HepG2 (cell line): ENCODE measurements at regions not wholly inside any gene's neighbourhood (a gene's known extent, or its start where the extent isn't known, plus 50 kb on each side); places are given as distances from the start of the nearest gene placed in this dataset.

Experiments used
- ATAC-seq: fragments of 200-7000 bp; cut with Tn5 transposase; 3 replicates; pipeline ENCODE4 v1.9.1; 2020; ENCODE audit warnings: mild to moderate bottlenecking, moderate library complexity
- BruUV-seq: library from RNA; stranded (reverse); fragments of 400-500 nt; replicated peaks from 2 replicates; lab custom pipeline; 2021; lab: Mats Ljungman, UMichigan
- CTCF ChIA-PET: fragments of 300-600 bp; formaldehyde crosslinking; extraction: SDS; loops from one replicate; lab custom pipeline; 2021; ENCODE audit warnings: low total read pairs, inconsistent platforms, low intra/inter-chr PET ratio; lab: Yijun Ruan, JAX
- POLR2A ChIA-PET: fragments of 350-600 bp; sonication (Branson Sonifier 250); formaldehyde crosslinking; loops from one replicate; lab custom pipeline; 2020; ENCODE audit warnings: antibody characterized with exemption, inconsistent platforms; lab: Yijun Ruan, JAX
- DNase-seq: peaks from one replicate; pipeline ENCODE4 v3.0.0-alpha.2; 2015; ENCODE audit warnings: low spot score
- FAIRE-seq: peaks from 3 replicates; lab custom pipeline; 2011; peaks lifted over from hg19 to GRCh38; lab: Jason Lieb, UNC
- H2AFZ ChIP-seq: one replicate; pipeline ENCODE4 v1.6.1; 2011; ENCODE audit warnings: low read length, inconsistent platforms
- H3K27ac ChIP-seq: fragments of 300-600 bp; 3 replicates; pipeline ENCODE4 v1.8.0; 2011; ENCODE audit warnings: mixed run types, mild to moderate bottlenecking, mixed read lengths, low read length, inconsistent platforms; ENCODE audit not compliant: insufficient read depth; ENCODE audit errors: extremely low read length
- H3K27me3 ChIP-seq, 2 experiments: fragments of 200-600 bp in 1 of 2; 2 replicates in 1 of 2; 3 replicates in 1 of 2; pipeline versions ENCODE4 v1.6.0 to v1.8.0; 2011; ENCODE audit warnings: low read length in 2 of 2, mild to moderate bottlenecking in 2 of 2, moderate library complexity in 2 of 2, inconsistent platforms in 1 of 2; ENCODE audit not compliant: insufficient read depth in 2 of 2, control insufficient read depth in 1 of 2
- H3K36me3 ChIP-seq, 2 experiments: fragments of 200-600 bp in 1 of 2; replicated peaks in 1 of 2; 2 replicates in 1 of 2; 3 replicates in 1 of 2; pipeline versions ENCODE4 v1.5.1 to v1.8.0; 2011; ENCODE audit warnings: low read length in 2 of 2, inconsistent platforms in 1 of 2; ENCODE audit not compliant: insufficient read depth in 2 of 2, control insufficient read depth in 1 of 2
- H3K4me1 ChIP-seq: 2 replicates; pipeline ENCODE4 v1.5.1; 2012; ENCODE audit warnings: low read length, inconsistent platforms; ENCODE audit not compliant: insufficient read depth
- H3K4me2 ChIP-seq: 2 replicates; pipeline ENCODE4 v1.6.0; 2011; ENCODE audit warnings: low read depth, low read length, inconsistent platforms
- H3K4me3 ChIP-seq, 3 experiments: fragments of 200-600 bp in 1 of 3; sonication (generic), shearing (Covaris generic) in 1 of 3; replicated peaks in 1 of 3; 2 replicates each; pipeline ENCODE4 v1.5.1; 2011 to 2016; ENCODE audit warnings: low read length in 3 of 3, inconsistent platforms in 2 of 3, low read depth in 2 of 3, mild to moderate bottlenecking in 2 of 3, control low read depth in 1 of 3, mixed read lengths in 1 of 3; ENCODE audit not compliant: insufficient read depth in 1 of 3
- H3K79me2 ChIP-seq: one replicate; pipeline ENCODE4 v1.6.1; 2011; ENCODE audit warnings: low read length, inconsistent platforms; ENCODE audit not compliant: insufficient read depth
- H3K9ac ChIP-seq: 2 replicates; pipeline ENCODE4 v1.6.0; 2011; ENCODE audit warnings: mild to moderate bottlenecking, low read depth, low read length, inconsistent platforms; ENCODE audit not compliant: insufficient read depth
- H3K9me3 ChIP-seq: 2 replicates; pipeline ENCODE4 v1.5.1; 2012; ENCODE audit warnings: mild to moderate bottlenecking, low read length
- H4K20me1 ChIP-seq: 2 replicates; pipeline ENCODE4 v1.6.0; 2011; ENCODE audit warnings: inconsistent platforms, mild to moderate bottlenecking, low read length, moderate library complexity; ENCODE audit not compliant: insufficient read depth
- BRCA1 ChIP-seq: sonication (generic); formaldehyde crosslinking; IDR thresholded peaks from 2 replicates; pipeline ENCODE4 v1.4.0; 2020; ENCODE audit warnings: missing genetic modification reagents
- CCAR2 ChIP-seq: fragments of 200-400 bp; formaldehyde crosslinking; optimal IDR thresholded peaks from 2 replicates; pipeline ENCODE3; 2018; ENCODE audit warnings: low read depth, mild to moderate bottlenecking, low read length, moderate library complexity
- PRPF4 ChIP-seq: fragments of 200-400 bp; formaldehyde crosslinking; IDR thresholded peaks from 2 replicates; pipeline ENCODE4 v1.6.1; 2016; ENCODE audit warnings: low read length, low read depth; ENCODE audit not compliant: poor library complexity, severe bottlenecking
- RARA ChIP-seq: IDR thresholded peaks from 2 replicates; pipeline ENCODE4 v1.6.1; 2016; ENCODE audit warnings: missing genetic modification reagents, missing compliant biosample characterization
- SKIL ChIP-seq: sonication (generic); formaldehyde crosslinking; IDR thresholded peaks from 2 replicates; pipeline ENCODE4 v1.8.0; 2022; ENCODE audit warnings: missing genetic modification reagents, mild to moderate bottlenecking, moderate library complexity, borderline replicate concordance
- ZFP91 ChIP-seq: sonication (generic); formaldehyde crosslinking; IDR thresholded peaks from 2 replicates; pipeline ENCODE4 v1.9.0; 2022; ENCODE audit warnings: missing genetic modification reagents, mild to moderate bottlenecking, borderline replicate concordance
- ZNF407 ChIP-seq: sonication (generic); formaldehyde crosslinking; IDR thresholded peaks from one replicate; pipeline ENCODE4 v1.5.1; 2020; ENCODE audit warnings: mild to moderate bottlenecking, missing genetic modification reagents; ENCODE audit errors: not compliant biosample characterization
- ZNF766 ChIP-seq: sonication (generic); formaldehyde crosslinking; IDR thresholded peaks from 2 replicates; pipeline ENCODE4 v1.5.0; 2020; ENCODE audit warnings: missing genetic modification reagents, borderline replicate concordance
- WGBS: methylation state at CpG from one replicate; pipeline ENCODE4 v1.1.6; 2017; ENCODE audit warnings: low lambda C conversion rate; 5-methylcytosine and 5-hydroxymethylcytosine counted together
- in situ Hi-C: cut with HindIII; loops from 2 replicates; pipeline ENCODE4 v1.10.0; 2017; ENCODE audit warnings: low pct_unique_long_range_greater_than_20kb; ENCODE audit not compliant: extremely low pct_ligation_motif_present
- intact Hi-C: fragments of 100-400 bp; cut with micrococcal nuclease; formaldehyde crosslinking; loops from one replicate; pipeline ENCODE4 v1.10.0; 2022; ENCODE audit not compliant: unreplicated experiment
- TF ChIP-seq, protein P1 (sequence below): IDR thresholded peaks from 2 replicates; pipeline ENCODE4 v1.6.1; 2016; ENCODE audit warnings: missing compliant biosample characterization, missing genetic modification reagents, borderline replicate concordance
- TF ChIP-seq, protein P2 (sequence below): sonication (generic); formaldehyde crosslinking; IDR thresholded peaks from 2 replicates; pipeline ENCODE4 v1.8.1; 2022; ENCODE audit warnings: mild to moderate bottlenecking, missing genetic modification reagents

GRCh38 chr20:24877652-24878051 is 71.4 kb upstream of the CST7 start:
- FAIRE-seq = no peak
- no peak for DNase-seq
- no peak overlapping the region for H3K27ac ChIP-seq
- H3K9ac ChIP-seq = no peak overlapping the region
- ChIA-PET CTCF (no interaction called here), POLR2A (no interaction called here)
- in situ Hi-C loops (no loop called here), intact Hi-C loops (no loop called here)
- no peak overlapping the region for H3K4me3 ChIP-seq
- ATAC-seq = no peak
- H2AFZ ChIP-seq = no peak overlapping the region
- no peaks in the 10 kb centered on the region for H3K79me2 ChIP-seq
- H3K4me1 ChIP-seq = no peaks in the 10 kb centered on the region
- no peaks in the 10 kb centered on the region for H4K20me1 ChIP-seq
- no peak overlapping the region for H3K4me2 ChIP-seq
- no peaks in the 10 kb centered on the region for H3K9me3 ChIP-seq
- no TSS peak for BruUV-seq
- no peaks in the 10 kb centered on the region for H3K36me3 ChIP-seq
- H3K27me3 ChIP-seq = peaks cover 9 to 16% of the 10 kb centered on the region in 2 experiments; a peak in 2 of 5 replicates
- 43% methylated on average over 1 of the region's 1 CpG for WGBS
- TF ChIP-seq ZNF766 (CRISPR knock-in tag) = no peak
- TF ChIP-seq PRPF4 = no peak
- no peak for TF ChIP-seq ZNF407 (CRISPR knock-in tag)
- TF ChIP-seq, protein P1, sequence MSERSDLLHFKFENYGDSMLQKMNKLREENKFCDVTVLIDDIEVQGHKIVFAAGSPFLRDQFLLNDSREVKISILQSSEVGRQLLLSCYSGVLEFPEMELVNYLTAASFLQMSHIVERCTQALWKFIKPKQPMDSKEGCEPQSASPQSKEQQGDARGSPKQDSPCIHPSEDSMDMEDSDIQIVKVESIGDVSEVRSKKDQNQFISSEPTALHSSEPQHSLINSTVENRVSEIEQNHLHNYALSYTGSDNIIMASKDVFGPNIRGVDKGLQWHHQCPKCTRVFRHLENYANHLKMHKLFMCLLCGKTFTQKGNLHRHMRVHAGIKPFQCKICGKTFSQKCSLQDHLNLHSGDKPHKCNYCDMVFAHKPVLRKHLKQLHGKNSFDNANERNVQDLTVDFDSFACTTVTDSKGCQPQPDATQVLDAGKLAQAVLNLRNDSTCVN (CRISPR knock-in tag) = no peak
- TF ChIP-seq, protein P2, sequence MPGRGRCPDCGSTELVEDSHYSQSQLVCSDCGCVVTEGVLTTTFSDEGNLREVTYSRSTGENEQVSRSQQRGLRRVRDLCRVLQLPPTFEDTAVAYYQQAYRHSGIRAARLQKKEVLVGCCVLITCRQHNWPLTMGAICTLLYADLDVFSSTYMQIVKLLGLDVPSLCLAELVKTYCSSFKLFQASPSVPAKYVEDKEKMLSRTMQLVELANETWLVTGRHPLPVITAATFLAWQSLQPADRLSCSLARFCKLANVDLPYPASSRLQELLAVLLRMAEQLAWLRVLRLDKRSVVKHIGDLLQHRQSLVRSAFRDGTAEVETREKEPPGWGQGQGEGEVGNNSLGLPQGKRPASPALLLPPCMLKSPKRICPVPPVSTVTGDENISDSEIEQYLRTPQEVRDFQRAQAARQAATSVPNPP = no peak
- TF ChIP-seq ZFP91 (CRISPR knock-in tag) = no peak
- no peak for TF ChIP-seq BRCA1 (CRISPR knock-in tag)
- no peak for TF ChIP-seq CCAR2
- TF ChIP-seq SKIL = no peak
- TF ChIP-seq RARA (CRISPR knock-in tag) = no peak
